BJ (cell line): ENCODE measurements at regions not wholly inside any gene's neighbourhood (a gene's known extent, or its start where the extent isn't known, plus 50 kb on each side); places are given as distances from the start of the nearest gene placed in this dataset.

Source experiments
- CTCF ChIA-PET: fragments of 350-600 bp; formaldehyde crosslinking; extraction: SDS; loops from one replicate; lab custom pipeline; 2021; ENCODE audit warnings: antibody characterized with exemption, inconsistent platforms; lab: Yijun Ruan, JAX
- POLR2A ChIA-PET: fragments of 300-600 bp; sonication (Branson Sonifier 250); formaldehyde crosslinking; extraction: SDS; loops from one replicate; lab custom pipeline; 2021; ENCODE audit warnings: antibody characterized with exemption; lab: Charles Lee
- DNase-seq: peaks from one replicate; pipeline ENCODE4 v3.0.0-alpha.2; 2011; ENCODE audit warnings: low read depth
- H3K27me3 ChIP-seq: 2 replicates; pipeline ENCODE4 v1.6.0; 2011; ENCODE audit warnings: low read length; ENCODE audit not compliant: control insufficient read depth, insufficient read depth
- H3K36me3 ChIP-seq: 2 replicates; pipeline ENCODE4 v1.5.1; 2011; ENCODE audit warnings: low read length; ENCODE audit not compliant: control insufficient read depth, insufficient read depth
- H3K4me3 ChIP-seq: 2 replicates; pipeline ENCODE4 v1.5.1; 2011; ENCODE audit warnings: low read depth, mild to moderate bottlenecking, control low read depth, low read length
- CTCF ChIP-seq: IDR thresholded peaks from 2 replicates; pipeline ENCODE4 v1.5.1; 2011; ENCODE audit warnings: low read depth, mild to moderate bottlenecking, control low read depth, inconsistent platforms, low read length, moderate library complexity; ENCODE audit not compliant: insufficient read depth

- Histone ChIP-seq H3K4me3 (no peak overlapping the region), H3K36me3 (no peaks in the 10 kb centered on the region), H3K27me3 (no peaks in the 10 kb centered on the region; the same call in 1 of the 2 replicates)
- no peak for DNase-seq
- TF ChIP-seq CTCF: no peak
- CTCF ChIA-PET: no interaction called here
- POLR2A ChIA-PET: no interaction called here
Observed at GRCh38 chr6:6922166-6922565, 185.6 kb upstream of the RREB1 start.

DNA sequence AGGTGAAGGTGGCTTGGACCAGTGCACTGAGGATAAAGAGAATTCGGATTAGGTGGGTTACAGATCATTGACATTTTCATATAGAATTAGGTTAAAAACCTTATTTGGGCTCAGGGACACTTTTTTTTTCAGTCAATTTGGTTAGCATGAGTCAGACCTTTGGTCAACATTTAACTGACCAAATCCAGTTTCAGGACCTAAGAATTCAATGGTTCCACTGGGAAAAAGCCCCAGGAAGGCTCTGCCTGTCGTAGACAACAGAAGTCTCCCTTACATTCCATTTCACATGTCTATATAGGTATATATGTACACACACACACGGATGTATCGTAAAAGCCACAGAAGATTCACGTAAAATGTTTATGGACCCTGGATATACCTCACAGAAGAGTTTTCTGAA is 184.2 kb upstream of the RREB1 start:
- ChIA-PET CTCF (no interaction called here), POLR2A (no interaction called here)
- H3K4me3 ChIP-seq: no peak overlapping the region
- no peaks in the 10 kb centered on the region for H3K36me3 ChIP-seq
- DNase-seq: no peak
- no peak for TF ChIP-seq CTCF
- no peaks in the 10 kb centered on the region; the same call in 1 of the 2 replicates for H3K27me3 ChIP-seq

DNA sequence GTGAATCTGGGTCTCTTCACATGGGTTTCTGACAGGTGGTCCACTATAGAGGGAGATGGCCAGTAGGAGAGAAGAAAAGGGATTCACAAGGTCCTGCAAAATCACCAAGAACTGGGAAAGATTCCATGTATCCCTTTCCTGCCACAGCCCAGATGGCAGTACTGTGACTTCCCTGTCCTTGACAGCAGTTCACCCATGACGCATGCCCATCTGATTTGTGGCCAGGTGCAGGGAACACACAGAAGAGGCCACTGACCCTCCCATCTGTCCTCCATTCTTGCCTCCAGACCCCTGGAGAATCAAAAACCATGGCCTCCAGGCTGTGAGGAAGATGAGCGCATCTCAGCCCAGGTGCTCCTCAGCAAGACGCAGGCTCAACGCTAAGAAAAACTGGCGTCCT is 183.1 kb upstream of the RREB1 start:
- Histone ChIP-seq H3K36me3 (no peaks in the 10 kb centered on the region), H3K4me3 (no peak overlapping the region), H3K27me3 (no peaks in the 10 kb centered on the region; the same call in 1 of the 2 replicates)
- POLR2A ChIA-PET: no interaction called here
- CTCF ChIA-PET: no interaction called here
- no peak for TF ChIP-seq CTCF
- no peak for DNase-seq

- no peak for TF ChIP-seq CTCF
- Histone ChIP-seq H3K4me3 (no peak overlapping the region), H3K36me3 (no peaks in the 10 kb centered on the region), H3K27me3 (no peaks in the 10 kb centered on the region; the same call in 1 of the 2 replicates)
- no peak for DNase-seq
- ChIA-PET POLR2A (no interaction called here), CTCF (no interaction called here)
Observed at GRCh38 chr6:6925391-6926164, 182.2 kb upstream of the RREB1 start.

DNA sequence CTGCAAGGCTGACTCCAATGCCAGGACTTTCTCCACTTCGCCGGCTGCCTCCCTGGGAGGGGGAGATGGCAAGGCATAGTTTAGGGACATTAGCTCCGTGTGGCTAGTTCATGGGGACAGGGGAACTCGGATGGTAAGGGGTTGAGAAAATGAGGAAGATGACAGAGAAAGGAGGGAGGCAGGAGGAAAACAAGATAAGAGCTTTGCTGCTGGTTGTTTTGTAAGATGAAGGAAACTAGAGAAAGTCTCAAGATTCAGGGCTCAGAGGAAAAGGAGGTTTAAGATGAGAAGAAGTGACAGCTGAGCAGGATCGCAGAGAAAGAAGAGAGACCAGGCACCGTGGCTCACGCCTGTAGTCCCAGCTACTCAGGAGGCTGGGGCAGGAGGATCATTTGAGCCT is 180.9 kb upstream of the RREB1 start:
- no peak for TF ChIP-seq CTCF
- POLR2A ChIA-PET: no interaction called here

More for the DNA sequence above, 180.9 kb upstream of the RREB1 start:
- CTCF ChIA-PET: no interaction called here
- no peak for DNase-seq
- Histone ChIP-seq H3K36me3 (no peaks in the 10 kb centered on the region), H3K27me3 (no peaks in the 10 kb centered on the region), H3K4me3 (no peak overlapping the region)
